Type B pancreatic cell (in vitro differentiated cells): ENCODE measurements at regions not wholly inside any gene's neighbourhood (a gene's known extent, or its start where the extent isn't known, plus 50 kb on each side); places are given as distances from the start of the nearest gene placed in this dataset.

Source experiments
- DNase-seq: peaks from one replicate; pipeline ENCODE4 v3.0.0; 2021; ENCODE audit warnings: mixed read lengths; ENCODE audit not compliant: unreplicated experiment; ENCODE audit errors: extremely low spot score
- H3K27ac Mint-ChIP-seq: 2 replicates; pipeline ENCODE4 v1.8.0; 2021; ENCODE audit warnings: mild to moderate bottlenecking, mixed read lengths
- H3K27me3 Mint-ChIP-seq: 2 replicates; pipeline ENCODE4 v1.8.0; 2021; ENCODE audit warnings: mixed read lengths
- H3K36me3 Mint-ChIP-seq: 2 replicates; pipeline ENCODE4 v1.8.0; 2021; ENCODE audit warnings: mixed read lengths
- H3K4me1 Mint-ChIP-seq: one replicate; pipeline ENCODE4 v1.8.0; 2021; ENCODE audit warnings: mixed read lengths; ENCODE audit not compliant: unreplicated experiment
- H3K4me3 Mint-ChIP-seq: 2 replicates; pipeline ENCODE4 v1.8.0; 2021; ENCODE audit warnings: mild to moderate bottlenecking, mixed read lengths
- H3K9me3 Mint-ChIP-seq: 2 replicates; pipeline ENCODE4 v1.8.0; 2021; ENCODE audit warnings: mixed read lengths
- TF ChIP-seq, protein P1 (sequence below): fragments of 200-600 bp; sonication (generic); conservative IDR thresholded peaks from 2 replicates; pipeline ENCODE4 v1.5.0; 2021; ENCODE audit warnings: antibody characterized with exemption, mild to moderate bottlenecking

DNA sequence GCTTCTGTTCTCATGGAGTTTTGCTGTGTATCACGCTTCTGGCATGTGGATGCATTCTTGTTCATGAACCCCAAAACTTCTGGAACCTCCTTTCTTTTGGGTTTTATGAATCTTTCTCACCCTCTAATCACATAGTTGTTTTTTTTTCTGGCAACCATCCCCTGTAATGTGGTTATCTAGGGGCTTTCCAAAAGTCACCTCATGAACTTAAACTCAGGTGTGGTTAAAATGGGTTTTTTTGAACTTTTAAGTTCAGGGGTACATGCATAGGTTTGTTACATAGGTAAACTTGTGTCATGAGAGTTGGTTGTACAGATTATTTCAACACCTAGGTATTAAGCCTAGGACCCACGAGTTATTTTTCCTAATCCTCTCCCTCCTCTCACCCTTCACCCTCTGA lies 1099.4 kb upstream of the SLIT2 start:
- no peak overlapping the region for H3K4me3 Mint-ChIP-seq
- H3K4me1 Mint-ChIP-seq = no peaks in the 10 kb centered on the region
- peaks cover 18% of the 10 kb centered on the region for H3K9me3 Mint-ChIP-seq
- DNase-seq = no peak
- TF ChIP-seq, protein P1, sequence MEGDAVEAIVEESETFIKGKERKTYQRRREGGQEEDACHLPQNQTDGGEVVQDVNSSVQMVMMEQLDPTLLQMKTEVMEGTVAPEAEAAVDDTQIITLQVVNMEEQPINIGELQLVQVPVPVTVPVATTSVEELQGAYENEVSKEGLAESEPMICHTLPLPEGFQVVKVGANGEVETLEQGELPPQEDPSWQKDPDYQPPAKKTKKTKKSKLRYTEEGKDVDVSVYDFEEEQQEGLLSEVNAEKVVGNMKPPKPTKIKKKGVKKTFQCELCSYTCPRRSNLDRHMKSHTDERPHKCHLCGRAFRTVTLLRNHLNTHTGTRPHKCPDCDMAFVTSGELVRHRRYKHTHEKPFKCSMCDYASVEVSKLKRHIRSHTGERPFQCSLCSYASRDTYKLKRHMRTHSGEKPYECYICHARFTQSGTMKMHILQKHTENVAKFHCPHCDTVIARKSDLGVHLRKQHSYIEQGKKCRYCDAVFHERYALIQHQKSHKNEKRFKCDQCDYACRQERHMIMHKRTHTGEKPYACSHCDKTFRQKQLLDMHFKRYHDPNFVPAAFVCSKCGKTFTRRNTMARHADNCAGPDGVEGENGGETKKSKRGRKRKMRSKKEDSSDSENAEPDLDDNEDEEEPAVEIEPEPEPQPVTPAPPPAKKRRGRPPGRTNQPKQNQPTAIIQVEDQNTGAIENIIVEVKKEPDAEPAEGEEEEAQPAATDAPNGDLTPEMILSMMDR = no peak
- no peak overlapping the region for H3K27ac Mint-ChIP-seq
- peaks cover 3% of the 10 kb centered on the region for H3K36me3 Mint-ChIP-seq
- no peaks in the 10 kb centered on the region for H3K27me3 Mint-ChIP-seq

DNA sequence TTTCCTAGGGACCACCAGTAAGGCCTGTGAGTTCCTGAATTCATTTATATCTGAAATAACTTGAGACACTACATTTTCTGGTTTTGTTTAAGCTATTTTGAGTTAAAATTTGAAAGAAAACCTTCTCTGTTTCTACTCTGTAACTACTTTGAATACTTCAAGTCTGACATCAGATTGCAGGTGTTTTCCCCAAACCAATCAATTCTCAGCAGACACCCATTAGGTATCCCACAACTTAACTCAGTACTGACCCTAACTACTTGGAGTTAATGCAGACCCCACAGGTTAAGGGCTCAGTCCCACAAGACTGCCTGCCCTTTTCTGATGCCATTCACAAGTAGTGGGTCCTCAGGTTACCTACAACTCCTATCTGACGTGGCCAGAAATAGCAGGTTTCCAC lies 1100.0 kb upstream of the SLIT2 start:
- Mint-ChIP-seq H3K27ac (no peak overlapping the region), H3K27me3 (no peaks in the 10 kb centered on the region), H3K9me3 (peaks cover 15% of the 10 kb centered on the region), H3K36me3 (peaks cover 3% of the 10 kb centered on the region), H3K4me3 (no peak overlapping the region), H3K4me1 (no peaks in the 10 kb centered on the region)
- no peak for DNase-seq
- TF ChIP-seq, protein P1 = no peak

DNA sequence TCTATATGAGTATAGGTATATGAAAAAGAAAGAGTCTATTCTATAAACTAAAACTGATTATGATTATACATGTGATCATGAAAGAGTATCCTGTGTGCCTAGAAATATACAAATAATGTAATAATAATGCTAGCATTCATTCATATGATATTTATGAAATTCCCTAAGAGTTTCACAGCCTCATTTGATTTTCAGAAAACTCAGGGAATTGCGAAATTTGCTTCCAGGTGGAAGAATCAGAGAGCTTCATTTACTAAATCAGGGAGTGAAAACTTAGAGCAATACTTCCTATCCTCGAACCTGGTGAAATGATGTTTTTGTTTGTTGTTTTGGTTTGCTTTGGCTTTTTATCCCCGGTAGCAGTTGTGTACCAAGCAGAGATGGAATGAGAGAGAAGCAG lies 1105.7 kb upstream of the SLIT2 start:
- Mint-ChIP-seq H3K4me1 (no peaks in the 10 kb centered on the region), H3K9me3 (no peaks in the 10 kb centered on the region), H3K36me3 (no peaks in the 10 kb centered on the region), H3K27me3 (no peaks in the 10 kb centered on the region), H3K27ac (no peak overlapping the region), H3K4me3 (no peak overlapping the region)
- TF ChIP-seq, protein P1 = no peak
- DNase-seq = no peak

DNA sequence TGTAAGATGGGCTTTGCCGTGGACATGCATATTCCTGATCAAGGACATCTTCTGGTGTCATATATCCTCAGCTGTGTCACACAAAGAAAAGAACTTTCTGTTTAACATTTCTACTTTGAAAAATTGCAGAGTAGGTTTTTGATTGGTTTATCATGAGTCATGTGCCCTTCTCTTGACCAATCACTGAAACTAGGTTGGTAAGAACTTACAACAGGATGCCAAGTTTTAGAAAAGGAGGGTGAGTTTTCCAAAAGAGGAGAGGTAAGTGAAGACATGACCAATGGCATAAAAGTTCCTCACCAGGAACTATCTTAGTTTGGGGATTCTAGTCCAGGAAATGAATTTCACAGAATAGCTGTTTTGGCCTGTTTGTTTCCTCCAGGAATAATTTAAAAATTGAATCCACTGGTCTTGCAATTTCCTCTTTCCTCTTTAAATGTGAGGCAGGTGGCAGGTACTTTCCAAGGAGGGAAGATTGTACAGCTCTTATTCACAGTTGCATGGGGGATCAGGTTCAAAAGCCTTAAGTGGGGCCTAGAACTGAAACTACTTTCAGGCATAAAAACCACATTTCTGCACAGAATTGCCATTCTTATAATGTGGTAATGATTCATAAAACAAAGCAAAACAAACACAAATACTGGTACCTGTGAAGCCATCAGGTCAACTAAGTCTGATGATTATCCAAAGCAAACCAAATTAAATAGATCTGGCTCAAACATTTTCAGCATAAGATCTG lies 1114.5 kb upstream of the LCORL start:
- Mint-ChIP-seq H3K4me3 (no peak overlapping the region), H3K36me3 (no peaks in the 10 kb centered on the region), H3K27me3 (no peaks in the 10 kb centered on the region), H3K4me1 (no peaks in the 10 kb centered on the region), H3K9me3 (no peaks in the 10 kb centered on the region), H3K27ac (no peak overlapping the region)
- DNase-seq = no peak
- TF ChIP-seq, protein P1 = no peak

DNA sequence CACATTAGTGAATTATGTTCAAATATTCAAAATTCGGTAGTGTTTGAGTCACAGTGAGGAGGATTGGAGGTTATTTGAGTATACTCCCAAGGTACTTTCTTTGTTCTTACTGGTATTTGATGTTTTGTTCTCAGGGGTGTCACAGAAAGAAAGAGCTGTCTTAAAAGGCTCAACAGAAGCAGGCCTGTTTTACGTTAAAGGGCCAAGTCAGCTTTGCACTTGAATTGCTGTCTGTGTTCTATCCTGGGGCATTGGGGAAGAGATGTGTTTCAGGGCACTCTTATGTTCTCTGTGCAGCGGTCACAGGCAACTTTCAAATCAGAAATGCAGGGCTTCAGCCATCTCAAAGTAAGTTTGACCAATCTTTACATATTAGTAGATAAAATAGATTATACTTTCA lies 1113.1 kb upstream of the LCORL start:
- Mint-ChIP-seq H3K27ac (no peak overlapping the region), H3K4me1 (no peaks in the 10 kb centered on the region)
- DNase-seq = no peak

More for the DNA sequence above, 1113.1 kb upstream of the LCORL start:
- Mint-ChIP-seq H3K27me3 (no peaks in the 10 kb centered on the region), H3K4me3 (no peak overlapping the region), H3K9me3 (no peaks in the 10 kb centered on the region), H3K36me3 (no peaks in the 10 kb centered on the region)
- TF ChIP-seq, protein P1 = no peak
